Thymus (tissue), 11 donors: ENCODE measurements at regions not wholly inside any gene's neighbourhood (a gene's known extent, or its start where the extent isn't known, plus 50 kb on each side); places are given as distances from the start of the nearest gene placed in this dataset.

Experiments
- DNase-seq, 9 donors: peaks; one replicate each; pipeline ENCODE4 v3.0.0-alpha.2; 2013; ENCODE audit warnings: low spot score in 9 of 9, low read depth in 6 of 9, missing footprints in 1 of 9
- H3K27ac ChIP-seq, 2 donors: one replicate each; pipeline ENCODE4 v1.5.1; 2013; ENCODE audit warnings: control low read depth in 1 of 2, low read depth in 1 of 2, low read length in 1 of 2, mild to moderate bottlenecking in 1 of 2, moderate library complexity in 1 of 2
- H3K27me3 ChIP-seq, 2 donors: one replicate each; pipeline ENCODE4 v1.5.1; 2013; ENCODE audit warnings: low read length in 1 of 2; ENCODE audit not compliant: control insufficient read depth in 2 of 2, insufficient read depth in 1 of 2
- H3K36me3 ChIP-seq, 2 donors: one replicate each; pipeline ENCODE4 v1.5.1; 2013; ENCODE audit warnings: low read length in 1 of 2, mild to moderate bottlenecking in 1 of 2, moderate library complexity in 1 of 2; ENCODE audit not compliant: control insufficient read depth in 2 of 2, insufficient read depth in 2 of 2
- H3K4me1 ChIP-seq, 2 donors: one replicate each; pipeline ENCODE4 v1.5.1; 2013; ENCODE audit warnings: low read length in 2 of 2; ENCODE audit not compliant: control insufficient read depth in 2 of 2, insufficient read depth in 2 of 2
- H3K4me3 ChIP-seq, 2 donors: one replicate each; pipeline ENCODE4 v1.5.1; 2013; ENCODE audit warnings: low read length in 2 of 2, control low read depth in 1 of 2, mild to moderate bottlenecking in 1 of 2
- H3K9me3 ChIP-seq, 2 donors: one replicate each; pipeline ENCODE4 v1.5.1; 2013; ENCODE audit warnings: low read length in 1 of 2, mild to moderate bottlenecking in 1 of 2; ENCODE audit not compliant: control insufficient read depth in 2 of 2, insufficient read depth in 1 of 2
- WGBS: extraction: QIAGEN DNeasy Blood & Tissue Kit; methylation state at CpG from one replicate; pipeline ENCODE4 v1.1.7; 2013; 5-methylcytosine and 5-hydroxymethylcytosine counted together
- donor health status: healthy.

GRCh38 chr10:130411496-130412085 lies 275.4 kb downstream of the GLRX3 start:
- no peaks in the 10 kb centered on the region for H3K9me3 ChIP-seq
- peak overlapping the region in 1 of 2 donors; percentile 26 for H3K27ac ChIP-seq
- no peaks in the 10 kb centered on the region for H3K36me3 ChIP-seq
- H3K4me1 ChIP-seq = peaks cover 0 to 2% of the 10 kb centered on the region in 2 donors
- no peak for DNase-seq
- H3K4me3 ChIP-seq = no peak overlapping the region
- H3K27me3 ChIP-seq = no peaks in the 10 kb centered on the region
- WGBS = 60% methylated on average over 13 of the region's 13 CpGs

- WGBS = 62% methylated on average over 5 of the region's 5 CpGs
- DNase-seq = no peak
These were observed 276.1 kb downstream of the GLRX3 start for GRCh38 chr10:130412317-130412716.

GRCh38 chr10:130416334-130417150 lies 280.4 kb downstream of the GLRX3 start:
- WGBS = 95% methylated on average over 9 of the region's 9 CpGs
- Histone ChIP-seq H3K4me3 (no peak overlapping the region), H3K9me3 (no peaks in the 10 kb centered on the region), H3K27ac (no peak overlapping the region), H3K4me1 (no peaks in the 10 kb centered on the region), H3K36me3 (no peaks in the 10 kb centered on the region), H3K27me3 (no peaks in the 10 kb centered on the region)
- no peak for DNase-seq

More at GRCh38 chr10:130412317-130412716, 276.1 kb downstream of the GLRX3 start:
- H3K4me3 ChIP-seq = no peak overlapping the region
- peaks cover 0 to 2% of the 10 kb centered on the region in 2 donors for H3K4me1 ChIP-seq
- H3K27ac ChIP-seq = no peak overlapping the region
- no peaks in the 10 kb centered on the region for H3K27me3 ChIP-seq
- no peaks in the 10 kb centered on the region for H3K9me3 ChIP-seq
- H3K36me3 ChIP-seq = no peaks in the 10 kb centered on the region

GRCh38 chr10:130418731-130419130 lies 282.5 kb downstream of the GLRX3 start:
- no peaks in the 10 kb centered on the region for H3K36me3 ChIP-seq
- no peaks in the 10 kb centered on the region for H3K9me3 ChIP-seq
- no peak overlapping the region for H3K27ac ChIP-seq
- 87% methylated on average over 10 of the region's 10 CpGs for WGBS
- no peaks in the 10 kb centered on the region for H3K27me3 ChIP-seq
- no peak overlapping the region for H3K4me3 ChIP-seq
- H3K4me1 ChIP-seq = no peaks in the 10 kb centered on the region
- no peak for DNase-seq

- H3K4me1 ChIP-seq = no peaks in the 10 kb centered on the region
- no peaks in the 10 kb centered on the region for H3K36me3 ChIP-seq
- no peak overlapping the region for H3K27ac ChIP-seq
- no peak for DNase-seq
- H3K4me3 ChIP-seq = no peak overlapping the region
- no peaks in the 10 kb centered on the region for H3K27me3 ChIP-seq
- no peaks in the 10 kb centered on the region for H3K9me3 ChIP-seq
- WGBS = 92% methylated on average over 9 of the region's 9 CpGs
These were observed 285.7 kb downstream of the GLRX3 start for GRCh38 chr10:130421909-130422308.

GRCh38 chr10:130422366-130423324 lies 286.5 kb downstream of the GLRX3 start:
- Histone ChIP-seq H3K4me3 (no peak overlapping the region), H3K36me3 (no peaks in the 10 kb centered on the region)
- WGBS = 88% methylated on average over 12 of the region's 12 CpGs

GRCh38 chr10:130423455-130424305 lies 287.5 kb downstream of the GLRX3 start:
- no peaks in the 10 kb centered on the region for H3K27me3 ChIP-seq
- DNase-seq = no peak
- WGBS = 95% methylated on average over 21 of the region's 21 CpGs
- H3K36me3 ChIP-seq = no peaks in the 10 kb centered on the region
- H3K27ac ChIP-seq = no peak overlapping the region
- no peak overlapping the region for H3K4me3 ChIP-seq
- H3K9me3 ChIP-seq = no peaks in the 10 kb centered on the region
- H3K4me1 ChIP-seq = no peaks in the 10 kb centered on the region

More at GRCh38 chr10:130422366-130423324, 286.5 kb downstream of the GLRX3 start:
- no peaks in the 10 kb centered on the region for H3K4me1 ChIP-seq
- DNase-seq = no peak
- H3K27me3 ChIP-seq = no peaks in the 10 kb centered on the region
- H3K9me3 ChIP-seq = no peaks in the 10 kb centered on the region
- H3K27ac ChIP-seq = no peak overlapping the region

GRCh38 chr10:130424418-130424817 lies 288.2 kb downstream of the GLRX3 start:
- WGBS = 74% methylated on average over 10 of the region's 10 CpGs
- Histone ChIP-seq H3K4me1 (no peaks in the 10 kb centered on the region), H3K36me3 (no peaks in the 10 kb centered on the region), H3K27me3 (no peaks in the 10 kb centered on the region), H3K27ac (no peak overlapping the region), H3K4me3 (no peak overlapping the region), H3K9me3 (peaks cover 0 to under 1% of the 10 kb centered on the region in 2 donors)
- no peak for DNase-seq
